ENCODE measurements at regions not wholly inside any gene's neighbourhood (a gene's known extent, or its start where the extent isn't known, plus 50 kb on each side); places are given as distances from the start of the nearest gene placed in this dataset.

DNA sequence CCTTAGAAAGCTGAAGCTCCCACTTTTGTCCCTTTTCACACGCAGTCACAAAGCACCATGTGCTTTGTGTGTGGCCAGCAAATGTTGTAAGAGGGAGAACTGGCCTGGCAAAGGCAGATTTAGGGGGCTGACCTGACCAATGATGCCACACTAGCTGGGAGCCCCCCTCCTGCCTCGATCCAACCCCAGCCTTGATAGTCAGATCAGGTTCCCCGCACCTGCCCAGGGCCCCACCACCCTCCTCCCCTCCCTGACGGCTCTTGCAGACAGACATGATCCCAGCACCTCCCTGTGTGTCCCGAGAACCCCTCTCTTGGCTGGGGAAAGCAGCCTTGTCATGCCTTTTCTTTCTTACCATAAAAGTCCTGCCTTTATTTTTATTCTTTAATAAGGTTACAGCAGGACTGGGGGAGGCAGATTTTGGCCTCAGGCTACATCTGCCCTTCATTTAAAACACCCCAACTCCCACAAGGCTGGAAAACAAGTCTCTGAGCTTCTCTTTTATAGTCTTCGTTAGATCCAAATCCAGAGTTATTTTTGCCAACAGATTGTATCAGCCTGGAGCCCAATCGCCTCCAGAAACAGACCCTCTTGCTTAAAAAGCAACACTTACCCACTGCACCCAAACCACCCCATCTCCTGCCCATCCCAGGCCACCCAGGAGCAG lies 201.8 kb upstream of the CDH5 start:
- no peak for TF ChIP-seq POLR2A (IDR thresholded peaks at IDR 0.05)
- TF ChIP-seq, protein P1, sequence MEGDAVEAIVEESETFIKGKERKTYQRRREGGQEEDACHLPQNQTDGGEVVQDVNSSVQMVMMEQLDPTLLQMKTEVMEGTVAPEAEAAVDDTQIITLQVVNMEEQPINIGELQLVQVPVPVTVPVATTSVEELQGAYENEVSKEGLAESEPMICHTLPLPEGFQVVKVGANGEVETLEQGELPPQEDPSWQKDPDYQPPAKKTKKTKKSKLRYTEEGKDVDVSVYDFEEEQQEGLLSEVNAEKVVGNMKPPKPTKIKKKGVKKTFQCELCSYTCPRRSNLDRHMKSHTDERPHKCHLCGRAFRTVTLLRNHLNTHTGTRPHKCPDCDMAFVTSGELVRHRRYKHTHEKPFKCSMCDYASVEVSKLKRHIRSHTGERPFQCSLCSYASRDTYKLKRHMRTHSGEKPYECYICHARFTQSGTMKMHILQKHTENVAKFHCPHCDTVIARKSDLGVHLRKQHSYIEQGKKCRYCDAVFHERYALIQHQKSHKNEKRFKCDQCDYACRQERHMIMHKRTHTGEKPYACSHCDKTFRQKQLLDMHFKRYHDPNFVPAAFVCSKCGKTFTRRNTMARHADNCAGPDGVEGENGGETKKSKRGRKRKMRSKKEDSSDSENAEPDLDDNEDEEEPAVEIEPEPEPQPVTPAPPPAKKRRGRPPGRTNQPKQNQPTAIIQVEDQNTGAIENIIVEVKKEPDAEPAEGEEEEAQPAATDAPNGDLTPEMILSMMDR (IDR thresholded peaks at IDR 0.05) = no peak
- Histone ChIP-seq H3K4me1 (no peaks in the 10 kb centered on the region), H3K36me3 (no peaks in the 10 kb centered on the region), H3K27ac (no peak overlapping the region), H3K27me3 (no peaks in the 10 kb centered on the region), H3K4me3 (no peak overlapping the region), H3K9me3 (no peaks in the 10 kb centered on the region)
- DNase-seq = no peak

GRCh38 chr16:66162821-66163220 lies 203.7 kb upstream of the CDH5 start:
- H3K27me3 ChIP-seq = no peaks in the 10 kb centered on the region
- no peak for TF ChIP-seq POLR2A (IDR thresholded peaks at IDR 0.05)
- TF ChIP-seq, protein P1 (IDR thresholded peaks at IDR 0.05) = no peak
- H3K4me1 ChIP-seq = no peaks in the 10 kb centered on the region
- no peak overlapping the region for H3K27ac ChIP-seq
- no peaks in the 10 kb centered on the region for H3K36me3 ChIP-seq
- H3K9me3 ChIP-seq = no peaks in the 10 kb centered on the region
- H3K4me3 ChIP-seq = no peak overlapping the region
- no peak for DNase-seq

DNA sequence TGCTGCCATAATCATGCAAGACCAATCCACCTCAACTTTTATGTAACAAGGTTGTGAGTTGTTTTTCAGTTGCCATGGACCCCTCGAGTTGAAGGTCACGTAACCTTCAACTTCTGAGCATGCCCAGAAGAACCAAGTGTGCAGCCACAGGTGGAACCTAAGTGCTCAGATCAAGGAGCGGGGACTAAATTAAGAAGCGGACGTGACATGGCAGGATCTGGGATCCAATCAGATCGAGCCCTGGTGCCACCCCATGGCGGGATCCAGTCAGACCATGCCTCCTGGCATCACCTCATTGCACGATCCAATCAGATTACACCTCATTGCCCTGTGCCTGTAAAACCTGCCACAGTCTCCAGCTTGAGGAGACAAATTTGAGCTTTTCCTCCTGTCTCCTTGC lies 204.5 kb upstream of the CDH5 start:
- Histone ChIP-seq H3K9me3 (no peaks in the 10 kb centered on the region), H3K27ac (no peak overlapping the region), H3K4me3 (no peak overlapping the region), H3K4me1 (no peaks in the 10 kb centered on the region), H3K27me3 (no peaks in the 10 kb centered on the region), H3K36me3 (no peaks in the 10 kb centered on the region)
- TF ChIP-seq POLR2A (IDR thresholded peaks at IDR 0.05) = no peak
- TF ChIP-seq, protein P1 (IDR thresholded peaks at IDR 0.05) = no peak
- DNase-seq = no peak

GRCh38 chr16:66161269-66161668 lies 205.2 kb upstream of the CDH5 start:
- Histone ChIP-seq H3K9me3 (no peaks in the 10 kb centered on the region), H3K36me3 (no peaks in the 10 kb centered on the region), H3K4me1 (no peaks in the 10 kb centered on the region), H3K27me3 (no peaks in the 10 kb centered on the region), H3K27ac (no peak overlapping the region), H3K4me3 (no peak overlapping the region)
- TF ChIP-seq, protein P1 (IDR thresholded peaks at IDR 0.05) = no peak
- no peak for TF ChIP-seq POLR2A (IDR thresholded peaks at IDR 0.05)
- DNase-seq = no peak

- Histone ChIP-seq H3K36me3 (no peaks in the 10 kb centered on the region), H3K4me1 (no peaks in the 10 kb centered on the region), H3K4me3 (no peak overlapping the region), H3K27me3 (no peaks in the 10 kb centered on the region), H3K27ac (no peak overlapping the region), H3K9me3 (no peaks in the 10 kb centered on the region)
- DNase-seq = no peak
- TF ChIP-seq POLR2A (IDR thresholded peaks at IDR 0.05) = no peak
- TF ChIP-seq, protein P1 (IDR thresholded peaks at IDR 0.05) = no peak
Measured at GRCh38 chr16:66159987-66160386, 206.5 kb upstream of the CDH5 start.

- no peak overlapping the region for H3K4me3 ChIP-seq
- H3K36me3 ChIP-seq = no peaks in the 10 kb centered on the region
- DNase-seq = no peak
- no peaks in the 10 kb centered on the region for H3K9me3 ChIP-seq
- TF ChIP-seq, protein P1 (IDR thresholded peaks at IDR 0.05) = no peak
- TF ChIP-seq POLR2A (IDR thresholded peaks at IDR 0.05) = no peak
- H3K27me3 ChIP-seq = no peaks in the 10 kb centered on the region
- H3K4me1 ChIP-seq = no peaks in the 10 kb centered on the region
- no peak overlapping the region for H3K27ac ChIP-seq
Measured at GRCh38 chr16:66156538-66156937, 210.0 kb upstream of the CDH5 start.

Data from Peyer's patch (tissue), 4 donors.